ENCODE measurements at regions not wholly inside any gene's neighbourhood (a gene's known extent, or its start where the extent isn't known, plus 50 kb on each side); places are given as distances from the start of the nearest gene placed in this dataset.

DNA sequence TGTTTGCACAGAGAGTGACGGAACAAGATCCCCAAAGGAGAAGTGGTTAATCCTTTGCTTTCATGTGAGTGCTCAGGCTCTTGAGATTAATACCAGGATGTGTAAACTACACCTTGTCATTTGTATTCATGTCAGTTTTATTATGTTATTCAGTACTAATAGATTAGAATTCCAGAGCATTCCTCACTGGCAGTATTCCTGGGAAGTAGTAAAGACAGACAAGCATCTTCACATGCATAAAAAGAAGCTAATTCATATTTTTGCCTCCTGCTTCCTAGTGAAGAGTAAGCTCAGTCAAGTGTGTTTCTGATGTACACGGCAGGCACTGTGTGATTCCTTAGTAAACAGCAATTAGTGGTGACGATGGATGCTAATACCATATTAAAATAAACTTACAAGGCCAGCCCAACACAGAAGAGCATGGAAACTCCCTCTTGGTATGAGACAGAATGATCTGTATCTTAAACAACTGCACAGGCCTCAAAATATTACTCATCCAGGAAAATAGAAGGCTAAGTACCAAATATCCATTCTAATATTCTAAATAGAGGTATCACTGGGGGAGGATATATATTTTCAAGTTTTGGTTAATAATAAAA lies 336.8 kb upstream of the MCTP2 start:
- peaks cover 2% of the 10 kb centered on the region for H3K27me3 ChIP-seq (ENCODE audit: insufficient read depth, poor library complexity, severe bottlenecking)
- H3K4me3 ChIP-seq (replicated peaks; ENCODE audit: insufficient read depth, low read length): no peak overlapping the region
- TF ChIP-seq, protein P1, sequence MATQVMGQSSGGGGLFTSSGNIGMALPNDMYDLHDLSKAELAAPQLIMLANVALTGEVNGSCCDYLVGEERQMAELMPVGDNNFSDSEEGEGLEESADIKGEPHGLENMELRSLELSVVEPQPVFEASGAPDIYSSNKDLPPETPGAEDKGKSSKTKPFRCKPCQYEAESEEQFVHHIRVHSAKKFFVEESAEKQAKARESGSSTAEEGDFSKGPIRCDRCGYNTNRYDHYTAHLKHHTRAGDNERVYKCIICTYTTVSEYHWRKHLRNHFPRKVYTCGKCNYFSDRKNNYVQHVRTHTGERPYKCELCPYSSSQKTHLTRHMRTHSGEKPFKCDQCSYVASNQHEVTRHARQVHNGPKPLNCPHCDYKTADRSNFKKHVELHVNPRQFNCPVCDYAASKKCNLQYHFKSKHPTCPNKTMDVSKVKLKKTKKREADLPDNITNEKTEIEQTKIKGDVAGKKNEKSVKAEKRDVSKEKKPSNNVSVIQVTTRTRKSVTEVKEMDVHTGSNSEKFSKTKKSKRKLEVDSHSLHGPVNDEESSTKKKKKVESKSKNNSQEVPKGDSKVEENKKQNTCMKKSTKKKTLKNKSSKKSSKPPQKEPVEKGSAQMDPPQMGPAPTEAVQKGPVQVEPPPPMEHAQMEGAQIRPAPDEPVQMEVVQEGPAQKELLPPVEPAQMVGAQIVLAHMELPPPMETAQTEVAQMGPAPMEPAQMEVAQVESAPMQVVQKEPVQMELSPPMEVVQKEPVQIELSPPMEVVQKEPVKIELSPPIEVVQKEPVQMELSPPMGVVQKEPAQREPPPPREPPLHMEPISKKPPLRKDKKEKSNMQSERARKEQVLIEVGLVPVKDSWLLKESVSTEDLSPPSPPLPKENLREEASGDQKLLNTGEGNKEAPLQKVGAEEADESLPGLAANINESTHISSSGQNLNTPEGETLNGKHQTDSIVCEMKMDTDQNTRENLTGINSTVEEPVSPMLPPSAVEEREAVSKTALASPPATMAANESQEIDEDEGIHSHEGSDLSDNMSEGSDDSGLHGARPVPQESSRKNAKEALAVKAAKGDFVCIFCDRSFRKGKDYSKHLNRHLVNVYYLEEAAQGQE (IDR thresholded peaks at IDR 0.05; ENCODE audit: insufficient replicate concordance, low read depth): no peak
- no peak for TF ChIP-seq SPI1 (IDR thresholded peaks at IDR 0.05; ENCODE audit: borderline replicate concordance, low read depth)
- DNase-seq (ENCODE audit: low read depth in 1 of 2, low spot score in 1 of 2): no peak
- no peak overlapping the region for H3K27ac ChIP-seq (replicated peaks)

GRCh38 chr15:93887151-93887550 lies 344.2 kb upstream of the MCTP2 start:
- Histone ChIP-seq H3K4me3 (replicated peaks; ENCODE audit: insufficient read depth, low read length) (no peak overlapping the region), H3K27me3 (ENCODE audit: insufficient read depth, poor library complexity, severe bottlenecking) (no peaks in the 10 kb centered on the region), H3K27ac (replicated peaks) (no peak overlapping the region)
- no peak for DNase-seq (ENCODE audit: low read depth in 1 of 2, low spot score in 1 of 2)
- no peak for TF ChIP-seq CTCF (IDR thresholded peaks at IDR 0.05; ENCODE audit: insufficient read depth, low read length)

DNA sequence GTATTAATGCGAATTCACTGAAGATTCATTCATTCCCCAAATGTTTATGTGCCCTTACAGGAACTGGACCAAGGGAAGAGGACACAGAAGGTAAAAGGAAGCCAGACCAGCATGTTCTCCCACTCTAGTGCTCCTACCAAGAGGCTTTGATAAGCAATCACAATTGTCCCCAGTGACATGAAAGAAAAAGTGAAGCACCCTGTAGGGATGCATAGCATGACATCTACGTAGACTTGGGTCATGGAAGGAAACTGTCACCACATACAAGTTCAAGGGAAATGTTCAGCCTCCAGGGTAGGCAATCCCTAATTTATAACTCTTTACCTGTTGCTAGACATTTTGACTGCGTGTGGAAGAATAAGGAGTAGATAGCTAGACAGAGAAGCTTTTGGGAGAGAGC lies 348.6 kb upstream of the MCTP2 start:
- no peak for DNase-seq (ENCODE audit: low read depth in 1 of 2, low spot score in 1 of 2)
- Histone ChIP-seq H3K4me3 (replicated peaks; ENCODE audit: insufficient read depth, low read length) (no peak overlapping the region), H3K27ac (replicated peaks) (no peak overlapping the region), H3K27me3 (ENCODE audit: insufficient read depth, poor library complexity, severe bottlenecking) (no peaks in the 10 kb centered on the region)
- TF ChIP-seq CTCF (IDR thresholded peaks at IDR 0.05; ENCODE audit: insufficient read depth, low read length) (no peak), GABPA (IDR thresholded peaks at IDR 0.05; ENCODE audit: low read depth) (no peak), POLR2AphosphoS5 (IDR thresholded peaks at IDR 0.05; ENCODE audit: low read depth) (no peak), SPI1 (IDR thresholded peaks at IDR 0.05; ENCODE audit: borderline replicate concordance, low read depth) (no peak)
- TF ChIP-seq, protein P1 (IDR thresholded peaks at IDR 0.05; ENCODE audit: insufficient replicate concordance, low read depth): no peak

DNA sequence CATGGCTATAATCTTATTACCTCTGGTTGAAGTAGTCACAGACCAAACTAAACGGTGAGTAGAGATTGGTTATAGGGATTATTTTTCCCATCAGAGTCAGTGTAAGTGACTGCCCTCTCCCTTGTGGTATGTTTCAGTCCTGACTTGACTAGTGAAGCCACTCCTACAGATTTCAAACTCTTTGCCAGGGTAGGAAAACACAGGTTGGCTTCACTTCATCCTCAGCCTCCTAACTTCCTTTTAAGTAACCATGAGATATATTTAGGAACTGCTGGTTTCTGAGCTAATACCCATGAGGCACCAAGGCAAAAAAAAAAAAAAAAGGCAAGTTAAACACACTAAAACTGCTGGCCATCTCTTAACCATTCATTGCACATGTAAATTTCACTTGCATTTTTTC lies 349.2 kb upstream of the MCTP2 start:
- Histone ChIP-seq H3K4me3 (replicated peaks; ENCODE audit: insufficient read depth, low read length) (no peak overlapping the region), H3K27ac (replicated peaks) (no peak overlapping the region), H3K27me3 (ENCODE audit: insufficient read depth, poor library complexity, severe bottlenecking) (no peaks in the 10 kb centered on the region)
- TF ChIP-seq GABPA (IDR thresholded peaks at IDR 0.05; ENCODE audit: low read depth) (no peak), POLR2AphosphoS5 (IDR thresholded peaks at IDR 0.05; ENCODE audit: low read depth) (no peak), CTCF (IDR thresholded peaks at IDR 0.05; ENCODE audit: insufficient read depth, low read length) (no peak), SPI1 (IDR thresholded peaks at IDR 0.05; ENCODE audit: borderline replicate concordance, low read depth) (no peak)
- TF ChIP-seq, protein P1 (IDR thresholded peaks at IDR 0.05; ENCODE audit: insufficient replicate concordance, low read depth): no peak
- DNase-seq (ENCODE audit: low read depth in 1 of 2, low spot score in 1 of 2): no peak

Data from HL-60 (cell line).